ENCODE measurements at regions not wholly inside any gene's neighbourhood (a gene's known extent, or its start where the extent isn't known, plus 50 kb on each side); places are given as distances from the start of the nearest gene placed in this dataset.

- no peak for DNase-seq
Observed at GRCh38 chr9:115210699-115211098, 92.7 kb upstream of the TNC start.

GRCh38 chr9:115211413-115212124, 93.6 kb upstream of the TNC start:
- DNase-seq = no peak

- DNase-seq = no peak
Observed at GRCh38 chr9:115212125-115212605, 94.2 kb upstream of the TNC start.

DNA sequence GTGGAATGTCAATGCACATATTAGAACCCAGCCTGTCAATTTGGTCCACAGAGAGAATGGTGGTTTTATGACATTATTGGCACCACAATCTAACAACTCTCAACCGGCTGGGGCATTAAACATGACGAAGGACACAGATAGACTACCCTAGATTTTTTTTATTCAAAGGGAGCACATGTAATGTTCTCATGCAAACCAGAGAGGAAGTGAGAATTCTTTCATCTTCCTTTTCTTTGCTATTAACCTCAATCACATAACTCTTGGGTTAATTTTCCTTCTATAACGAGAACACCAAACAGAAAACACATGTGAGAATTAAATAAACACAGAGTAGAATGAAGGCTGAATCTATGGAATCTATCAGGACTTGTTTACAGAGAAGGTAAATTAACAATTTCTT, 94.9 kb upstream of the TNC start:
- no peak for DNase-seq

GRCh38 chr9:115213818-115214334, 95.9 kb upstream of the TNC start:
- no peak for DNase-seq

DNA sequence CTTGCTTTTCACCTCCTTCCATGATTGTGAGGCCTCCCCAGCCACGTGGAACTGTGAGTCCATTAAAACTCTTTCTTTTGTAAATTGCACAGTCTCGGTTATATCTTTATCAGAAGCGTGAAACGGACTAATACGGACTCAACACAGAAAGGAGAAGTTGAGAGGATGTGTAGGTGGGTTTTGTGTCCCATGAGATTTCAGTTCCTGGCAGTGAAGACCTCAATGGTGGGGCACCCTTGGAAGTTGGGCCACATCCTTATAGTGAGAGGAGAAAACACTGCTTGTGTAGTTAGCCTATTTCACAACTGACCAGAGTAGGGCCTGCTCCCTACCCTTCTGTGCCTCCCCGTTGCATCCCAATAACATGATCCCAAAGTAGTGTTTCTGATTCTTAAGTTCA, 98.9 kb upstream of the TNC start:
- no peak for DNase-seq

DNA sequence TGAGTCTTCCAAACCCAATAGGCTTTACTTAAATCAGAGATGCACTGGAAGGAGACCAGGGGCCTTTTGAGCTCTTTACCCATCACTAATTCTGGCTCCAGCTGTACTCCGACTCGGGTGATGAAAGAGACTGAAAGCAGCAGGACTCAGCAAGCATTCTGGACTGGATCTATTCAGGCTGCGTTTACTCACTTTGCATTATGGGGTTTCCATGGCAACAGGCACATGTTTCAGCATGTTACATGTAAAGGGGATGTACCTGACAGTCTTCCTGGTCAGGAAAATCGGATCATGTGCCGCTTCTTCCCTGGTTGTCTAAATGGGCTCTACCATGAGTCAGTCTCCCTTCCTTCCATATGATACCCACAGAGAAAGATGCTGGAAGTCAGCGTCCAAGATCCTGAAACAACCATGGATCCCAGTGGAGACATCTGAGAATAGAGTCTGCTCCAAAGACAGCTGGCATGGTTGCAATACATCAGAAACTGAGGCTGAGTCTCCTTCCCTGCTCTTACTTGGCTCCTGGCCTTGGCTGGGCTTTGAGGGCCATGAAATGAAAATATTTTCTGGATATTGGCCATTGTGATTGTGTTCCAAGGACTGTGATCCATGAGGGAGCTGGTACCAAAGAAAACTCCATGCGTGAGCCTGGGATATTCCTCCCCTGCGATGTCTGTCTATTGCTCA, 102.5 kb upstream of the TNC start:
- DNase-seq = peak; percentile 37

GRCh38 chr9:115223471-115223870, 105.5 kb upstream of the TNC start:
- no peak for DNase-seq

DNA sequence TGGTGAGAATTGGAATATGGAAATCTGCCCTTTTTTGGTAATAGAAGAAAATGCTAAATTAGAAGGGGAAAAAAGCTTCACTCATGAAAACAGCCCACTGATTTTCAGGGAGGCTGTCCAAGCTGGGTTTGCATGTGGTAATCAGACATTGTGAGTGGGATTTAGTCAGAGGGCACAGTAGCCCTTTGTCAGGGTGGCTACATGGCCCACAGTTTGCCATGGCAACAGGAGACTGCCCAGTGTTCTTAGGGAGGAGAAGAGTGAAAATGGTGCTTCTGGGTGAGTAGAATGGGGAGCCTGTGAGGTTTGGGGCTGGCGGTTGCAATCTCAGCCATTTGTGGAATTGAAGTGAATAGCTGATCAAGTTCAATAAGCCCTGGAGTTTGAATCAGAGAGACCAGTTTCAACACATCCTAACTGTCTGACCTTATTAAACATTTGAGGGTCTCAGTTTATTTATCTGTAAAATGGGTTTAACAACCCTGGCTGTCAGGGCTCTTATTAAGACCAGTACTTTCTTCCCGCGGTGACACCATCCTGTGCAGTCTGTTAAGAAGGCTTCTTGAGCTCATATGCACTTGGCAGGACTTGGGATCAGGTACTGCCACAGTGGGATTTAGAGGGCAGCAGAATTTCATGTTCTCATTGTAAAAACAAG, 107.6 kb upstream of the TNC start:
- DNase-seq = no peak

- DNase-seq = no peak
Observed at GRCh38 chr9:115226152-115226551, 108.2 kb upstream of the TNC start.

GRCh38 chr9:115229496-115229895, 111.5 kb upstream of the TNC start:
- no peak for DNase-seq

- DNase-seq = no peak
Observed at GRCh38 chr9:115230924-115231515, 113.1 kb upstream of the TNC start.

- no peak for DNase-seq
Observed at GRCh38 chr9:115232181-115232774, 114.3 kb upstream of the TNC start.

DNA sequence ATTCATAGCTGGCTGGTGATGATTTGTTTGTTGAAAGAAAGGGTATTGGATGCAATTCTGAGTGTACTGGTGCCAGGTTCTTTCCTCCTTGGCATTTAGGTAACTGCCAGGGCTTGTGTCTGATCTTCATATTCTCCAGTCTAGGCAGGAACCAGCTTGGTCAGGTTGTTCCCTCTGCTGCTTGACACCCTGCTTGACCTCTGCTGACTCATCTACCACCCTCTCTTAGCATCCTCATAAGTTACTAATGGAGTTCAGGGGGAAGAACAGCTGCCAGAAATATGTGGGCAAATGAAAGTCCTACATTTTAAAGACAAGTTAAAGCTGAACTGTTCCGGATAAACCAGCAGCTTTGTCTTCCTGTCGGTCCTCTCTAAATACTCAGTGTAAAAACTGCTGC, 116.1 kb upstream of the TNC start:
- DNase-seq = no peak

DNA sequence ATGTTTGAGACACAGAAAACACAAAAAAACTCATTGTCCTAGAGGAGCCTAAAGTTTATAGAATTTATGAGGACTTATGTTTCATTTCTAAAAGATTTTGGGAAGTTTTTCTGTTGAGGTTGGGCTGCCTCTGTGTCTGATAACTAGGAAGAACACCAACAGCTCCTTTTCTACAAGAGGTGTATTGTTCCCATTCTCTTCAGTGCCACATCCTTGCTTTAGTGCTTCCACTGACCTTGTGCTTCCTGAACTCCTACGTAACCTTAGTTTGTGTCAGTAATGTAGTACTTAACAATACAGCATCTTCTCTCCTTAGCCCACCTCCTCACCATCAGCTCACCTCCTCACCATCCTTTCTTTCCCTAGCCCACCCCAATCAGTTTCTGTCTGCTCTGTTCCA, 117.3 kb upstream of the TNC start:
- no peak for DNase-seq

DNA sequence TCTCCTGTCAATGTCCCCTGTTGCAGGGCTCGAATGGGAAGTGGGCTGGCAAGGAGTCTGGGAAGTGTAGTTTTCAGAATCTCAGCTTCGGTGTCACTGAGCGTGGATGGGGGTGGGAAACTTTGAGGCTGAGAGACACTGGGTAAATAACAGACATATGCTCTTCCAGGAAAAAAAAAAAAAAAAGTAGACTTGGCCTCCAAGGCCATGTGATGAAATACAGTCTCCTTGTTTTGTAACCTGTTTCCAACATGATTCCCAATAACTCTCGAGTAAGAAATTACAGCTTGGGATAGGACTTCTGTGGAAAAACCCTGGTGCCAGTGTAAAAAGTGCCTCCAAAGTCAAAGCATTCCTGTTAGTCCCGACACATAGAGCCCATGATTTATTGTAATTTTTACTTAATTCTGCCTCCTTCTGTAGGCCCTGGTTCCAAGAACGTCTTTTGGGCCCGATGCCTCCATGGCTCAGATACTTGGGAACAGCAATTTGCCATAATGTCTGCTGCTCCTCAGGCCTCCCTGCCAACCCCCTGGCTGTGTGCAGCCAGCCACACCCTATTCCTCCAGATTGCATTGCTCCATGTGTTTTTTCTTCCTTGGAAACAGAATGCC, 119.5 kb upstream of the TNC start:
- no peak for DNase-seq

GRCh38 chr9:115240676-115241075, 122.7 kb upstream of the TNC start:
- no peak for DNase-seq

GRCh38 chr9:115241641-115242040, 123.7 kb upstream of the TNC start:
- no peak for DNase-seq

GRCh38 chr9:115249488-115249887, 131.5 kb upstream of the TNC start:
- no peak for DNase-seq

DNA sequence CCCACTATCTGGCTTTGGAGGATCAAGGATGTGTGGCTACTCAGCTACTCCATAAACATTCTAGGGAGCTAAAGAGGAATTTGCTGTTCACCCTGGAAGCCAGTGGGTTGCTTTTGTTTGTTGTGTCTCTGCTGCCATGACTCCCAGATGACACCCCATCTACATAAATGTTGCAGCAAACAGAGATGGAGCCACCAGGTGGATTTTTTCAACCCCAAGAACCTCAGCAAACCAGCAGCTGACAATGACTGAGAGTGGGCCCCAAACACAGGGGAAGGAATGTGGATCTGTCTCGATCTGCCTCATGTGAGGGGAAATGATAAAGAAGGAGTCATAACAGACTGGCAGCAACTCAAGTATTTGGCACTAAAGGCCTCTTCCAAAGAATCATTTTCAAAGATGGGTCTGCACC, 132.7 kb upstream of the TNC start:
- no peak for DNase-seq

- DNase-seq = no peak
Observed at GRCh38 chr9:115254287-115255180, 136.6 kb upstream of the TNC start.

Data from NCI-H748 treated with DMSO at 0.1 percent for 48 hours (cell line).